ENCODE measurements at regions not wholly inside any gene's neighbourhood (a gene's known extent, or its start where the extent isn't known, plus 50 kb on each side); places are given as distances from the start of the nearest gene placed in this dataset.

- DNase-seq: no peak
These were observed 51.0 kb upstream of the DSC1 start for GRCh38 chr18:31213641-31214040.

DNA sequence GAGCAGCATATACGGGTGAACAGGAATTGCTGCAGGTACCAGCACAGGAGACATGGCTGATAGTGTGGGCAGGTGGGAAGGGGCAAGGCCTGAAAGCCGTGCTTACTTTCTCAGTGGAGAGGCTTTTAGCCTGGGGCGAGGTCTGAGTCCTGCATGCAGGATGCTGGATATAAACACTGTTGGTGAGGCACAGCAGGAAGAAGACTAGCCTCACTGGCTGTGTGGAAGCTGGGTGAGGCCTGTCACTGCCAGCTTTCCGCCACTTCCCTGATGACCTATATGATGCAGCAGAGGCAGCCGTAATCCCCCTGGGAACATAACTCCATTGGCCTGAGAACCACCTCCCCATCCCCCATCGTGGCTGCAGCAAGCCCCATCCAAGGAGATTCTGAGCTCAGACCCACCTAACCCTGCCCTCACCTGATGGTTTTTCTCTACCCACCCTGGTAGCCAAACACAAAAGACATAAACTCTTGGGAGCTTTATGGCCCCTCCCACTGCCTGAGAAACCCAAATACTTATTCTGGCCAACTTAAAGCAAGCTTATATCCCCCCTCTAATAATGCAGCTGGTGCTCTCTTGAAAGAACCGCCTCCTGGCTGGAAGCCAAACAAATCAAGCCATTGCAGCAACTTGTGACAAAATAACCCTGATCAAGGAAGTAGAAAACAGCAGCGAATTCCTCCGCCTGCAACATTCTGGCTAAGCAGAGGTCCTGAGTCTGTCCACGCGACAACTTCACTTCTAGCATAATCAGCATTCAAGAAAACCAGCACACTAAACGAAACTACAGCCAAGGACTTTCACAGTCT lies 54.6 kb upstream of the DSC1 start:
- no peak for DNase-seq

DNA sequence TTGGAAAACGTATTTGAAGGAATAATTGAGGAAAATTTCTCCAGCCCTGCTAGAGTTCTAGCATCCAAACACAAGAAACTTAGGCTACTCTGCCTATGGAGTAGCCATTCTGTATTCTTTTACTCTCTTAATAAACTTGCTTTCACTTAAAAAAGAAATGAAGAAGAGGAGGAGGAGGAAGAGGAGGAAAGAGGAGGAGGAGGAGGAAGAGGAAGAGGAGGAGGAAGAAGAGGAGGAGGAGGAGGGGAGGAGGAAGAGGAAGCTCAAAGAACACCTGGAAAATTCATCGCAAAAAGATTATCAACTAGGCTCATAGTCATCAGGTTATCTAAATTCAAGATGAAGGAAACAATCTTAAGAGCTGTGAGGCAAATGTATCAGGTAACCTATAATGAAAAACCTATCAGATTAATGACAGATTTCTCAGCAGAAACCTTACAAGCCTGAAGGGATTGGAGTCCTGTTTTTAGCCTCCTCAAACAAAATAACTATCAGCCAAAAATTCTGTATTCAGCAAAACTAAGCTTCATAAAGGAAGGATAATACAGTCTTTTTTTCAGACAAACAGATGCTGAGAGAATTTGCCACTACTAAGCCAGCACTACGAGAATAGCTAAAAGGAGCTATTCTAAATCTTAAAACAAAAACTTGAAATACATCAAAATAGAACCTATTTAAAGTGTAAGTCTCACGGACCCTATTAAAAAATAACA lies 56.2 kb upstream of the DSC1 start:
- DNase-seq: no peak

- no peak for DNase-seq
These were observed 56.7 kb upstream of the DSC1 start for GRCh38 chr18:31219395-31219794.

DNA sequence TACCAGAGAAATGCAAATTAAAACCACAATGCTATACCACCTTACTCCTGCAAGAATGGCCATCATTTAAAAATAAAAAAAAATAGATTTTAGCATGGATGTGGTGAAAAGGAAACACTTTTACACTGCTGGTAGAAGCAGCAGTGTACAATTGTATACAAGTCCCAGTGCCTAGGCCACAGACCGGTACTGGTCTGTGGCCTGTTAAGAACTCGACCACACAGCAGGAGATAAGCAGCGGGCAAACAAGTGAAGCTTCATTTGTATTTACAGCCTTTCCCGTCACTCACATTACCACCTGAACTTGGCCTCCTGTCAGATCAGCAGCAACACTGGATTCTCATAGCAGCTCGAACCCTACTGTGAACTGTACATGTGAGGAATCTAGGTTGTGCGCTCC lies 60.7 kb upstream of the DSC1 start:
- no peak for DNase-seq

- no peak for DNase-seq
These were observed 63.0 kb upstream of the DSC1 start for GRCh38 chr18:31225668-31226067.

GRCh38 chr18:31227497-31228229 lies 65.0 kb upstream of the DSC1 start:
- no peak for DNase-seq

- DNase-seq: no peak
These were observed 67.2 kb upstream of the DSC1 start for GRCh38 chr18:31229829-31230228.

- DNase-seq: no peak
These were observed 67.8 kb upstream of the DSC1 start for GRCh38 chr18:31230495-31230894.

- no peak for DNase-seq
These were observed 69.4 kb upstream of the DSC1 start for GRCh38 chr18:31232013-31232412.

DNA sequence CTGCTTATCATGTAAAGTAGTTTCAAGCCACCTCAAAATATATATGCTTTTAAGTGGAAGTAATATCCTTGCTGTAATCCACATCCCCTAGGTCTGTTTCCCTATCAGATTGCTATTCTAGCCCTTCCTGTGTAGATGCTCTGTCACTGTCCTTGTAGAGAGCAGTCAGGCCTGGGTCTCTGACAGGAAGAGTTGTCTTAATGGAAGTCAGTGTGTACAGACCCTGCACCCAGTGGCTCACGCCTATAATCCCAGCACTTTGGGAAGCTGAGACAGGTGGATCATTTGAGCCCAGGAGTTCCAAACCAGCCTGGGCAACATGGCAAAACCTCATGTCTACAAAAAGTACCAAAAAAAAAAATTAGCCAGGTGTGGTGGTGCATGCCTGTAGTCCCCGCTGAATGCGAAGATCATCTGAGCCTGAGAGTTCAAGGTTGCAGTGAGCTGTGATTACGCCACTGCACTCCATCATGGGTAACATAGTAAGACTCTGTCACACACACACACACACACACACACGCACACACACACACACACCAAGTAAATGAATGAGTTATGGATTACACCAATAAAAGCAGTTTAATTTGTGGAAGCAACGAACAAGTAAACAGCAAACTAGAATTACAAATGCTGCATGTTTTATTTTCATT lies 70.2 kb upstream of the DSC1 start:
- no peak for DNase-seq

DNA sequence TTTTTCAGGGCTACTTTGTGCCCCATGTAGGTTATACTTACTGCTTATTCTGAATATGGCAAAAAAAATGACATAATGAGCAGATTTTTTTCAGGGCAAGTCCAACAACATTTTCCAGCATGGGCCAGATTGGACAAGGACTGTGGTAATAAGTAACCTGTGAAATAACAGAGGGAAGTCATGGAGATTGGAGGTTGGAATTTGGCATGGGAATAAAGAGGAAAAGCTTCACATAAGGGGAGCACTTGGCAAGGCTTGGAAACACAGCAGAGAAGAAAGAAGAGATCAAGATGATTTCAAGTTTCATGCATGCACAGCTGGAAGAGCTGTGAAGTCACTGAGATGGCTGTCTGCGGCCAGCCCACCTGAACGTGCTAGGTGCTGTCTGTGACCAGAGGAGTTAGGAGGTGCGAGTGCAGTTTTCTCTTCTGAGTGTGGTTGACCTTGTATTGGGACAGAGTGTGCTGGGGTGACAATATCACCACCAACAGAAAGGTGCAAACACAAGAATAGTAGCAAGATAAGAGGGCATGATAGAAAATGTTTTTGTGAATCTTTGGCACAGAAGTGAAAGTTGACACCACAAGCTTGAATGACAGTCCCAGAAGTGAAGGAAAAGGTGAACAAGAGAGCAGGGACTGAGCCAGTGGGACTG lies 71.1 kb upstream of the DSC1 start:
- no peak for DNase-seq

DNA sequence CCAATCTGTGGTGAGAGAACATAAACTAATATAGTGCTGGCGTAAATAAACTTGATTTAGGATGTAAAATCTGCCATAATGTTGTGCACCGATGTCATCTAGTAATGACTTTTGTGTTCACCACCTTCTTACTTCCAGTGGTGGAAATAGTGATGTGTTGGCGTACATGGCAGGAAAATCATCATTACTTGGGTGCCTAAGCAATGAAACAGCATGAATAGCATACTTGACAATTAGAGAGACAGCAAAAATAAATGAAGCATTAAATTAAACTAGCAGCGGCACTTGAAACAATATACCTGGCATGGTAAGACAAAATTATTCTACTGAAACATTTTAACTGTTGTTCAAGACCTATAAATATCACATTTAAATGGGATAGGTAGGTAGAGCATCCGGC lies 73.2 kb upstream of the DSC1 start:
- DNase-seq: no peak

- DNase-seq: no peak
These were observed 74.5 kb upstream of the DSC1 start for GRCh38 chr18:31237142-31237541.

DNA sequence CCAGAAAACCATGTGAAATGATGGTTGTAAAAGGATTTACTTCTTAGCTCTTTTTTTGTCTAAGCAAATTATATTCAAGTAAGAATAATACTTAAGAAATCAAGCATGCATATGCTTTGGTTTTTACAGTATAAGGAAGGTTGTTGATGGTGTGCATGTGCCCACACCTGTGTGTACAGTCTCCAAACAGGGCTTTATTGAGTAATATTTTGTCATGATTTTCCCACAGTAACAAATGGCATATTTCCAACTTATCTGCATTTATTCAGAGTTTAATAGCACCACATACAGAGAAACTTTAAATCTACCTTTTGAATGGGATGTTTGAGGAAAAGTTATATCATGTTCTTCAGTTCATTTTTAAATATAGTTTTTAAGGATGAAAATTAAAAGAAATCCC lies 76.5 kb upstream of the DSG1 start:
- no peak for DNase-seq

GRCh38 chr18:31241900-31242409 lies 76.0 kb upstream of the DSG1 start:
- DNase-seq: no peak

DNA sequence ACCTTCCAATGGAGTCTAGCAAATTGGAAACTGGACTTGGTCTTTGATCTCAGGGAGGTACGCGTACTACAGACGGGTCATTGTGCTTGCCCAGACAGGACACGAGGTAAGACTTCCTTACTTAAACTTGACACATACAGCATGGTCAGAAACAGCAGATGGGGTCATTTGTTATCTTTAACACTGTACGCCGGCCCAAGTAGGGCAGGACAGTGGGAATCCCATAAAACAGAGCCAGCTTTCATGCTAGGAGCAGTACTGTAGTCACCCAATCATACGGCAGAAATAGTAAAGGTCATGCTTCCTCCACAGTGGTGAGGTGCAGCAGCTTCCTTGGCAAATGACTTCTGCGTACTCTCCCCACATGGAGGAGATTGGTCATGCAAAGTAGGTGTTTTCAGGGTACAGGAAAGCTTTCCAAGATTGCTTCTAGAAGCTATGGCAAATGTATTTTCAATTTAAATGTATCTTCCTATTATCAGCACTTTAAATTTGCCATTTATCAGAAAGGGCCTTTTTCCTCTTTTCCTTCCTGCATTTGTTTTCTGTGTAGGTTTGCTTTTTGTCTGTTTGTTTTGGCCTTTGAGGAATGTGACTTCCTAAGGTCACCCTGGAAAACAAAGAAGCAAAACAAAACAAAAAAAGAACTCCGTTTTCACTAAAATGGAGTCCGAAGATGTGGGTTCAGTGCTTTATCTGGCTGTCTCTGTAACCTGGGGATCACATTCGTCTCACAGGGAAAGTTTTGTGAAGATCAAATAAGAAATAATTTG lies 74.0 kb upstream of the DSG1 start:
- no peak for DNase-seq

- peak in 1 of 56 donors; percentile 3 for DNase-seq
These were observed 73.1 kb upstream of the DSG1 start for GRCh38 chr18:31244771-31245394.

DNA sequence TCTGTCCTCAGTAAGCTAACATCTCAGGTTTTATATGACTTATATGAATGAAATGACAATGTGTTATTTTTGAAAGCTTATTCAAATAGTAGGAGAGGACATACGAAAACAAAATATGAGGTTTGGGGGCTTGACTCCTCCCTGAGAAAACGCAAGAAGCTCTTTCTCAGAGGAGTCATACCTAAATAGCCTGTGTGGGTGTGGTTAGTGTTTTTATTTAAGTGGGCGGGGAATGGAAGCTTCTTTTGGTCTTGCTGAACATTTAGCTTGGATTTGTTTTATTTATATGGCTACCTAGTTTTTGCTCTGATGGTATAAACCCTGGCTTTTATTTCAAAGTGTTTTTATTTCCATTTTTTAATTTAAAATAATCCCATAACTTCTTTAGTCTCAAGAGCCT lies 72.1 kb upstream of the DSG1 start:
- no peak for DNase-seq

GRCh38 chr18:31246460-31246859 lies 71.5 kb upstream of the DSG1 start:
- no peak for DNase-seq
